Left lung (tissue), 4 donors: ENCODE measurements at regions not wholly inside any gene's neighbourhood (a gene's known extent, or its start where the extent isn't known, plus 50 kb on each side); places are given as distances from the start of the nearest gene placed in this dataset.

Source experiments
- ATAC-seq: fragments of 200-7000 bp; cut with Tn5 transposase; one replicate; pipeline ENCODE4 v1.9.1; 2020; ENCODE audit warnings: moderate library complexity
- DNase-seq, 4 donors: peaks; one replicate each; pipeline ENCODE4 v3.0.0-alpha.2; 2013 to 2020
- H3K27ac ChIP-seq, 2 donors: fragments of 200-600 bp; sonication (generic) in 1 of 2; one replicate each; pipeline versions ENCODE4 v1.5.0 to v1.8.0; 2020 to 2021
- H3K27me3 ChIP-seq, 2 donors: fragments of 200-600 bp; sonication (generic) in 1 of 2; one replicate each; pipeline versions ENCODE4 v1.5.0 to v1.8.0; 2020 to 2021
- H3K36me3 ChIP-seq, 2 donors: fragments of 200-600 bp; sonication (generic) in 1 of 2; one replicate each; pipeline versions ENCODE4 v1.5.0 to v1.8.0; 2020 to 2021
- H3K4me1 ChIP-seq, 2 donors: fragments of 200-600 bp; one replicate each; pipeline ENCODE4 v1.8.0; 2021
- H3K4me3 ChIP-seq, 2 donors: fragments of 200-600 bp; sonication (generic) in 1 of 2; one replicate each; pipeline versions ENCODE4 v1.5.0 to v1.8.0; 2020 to 2021; ENCODE audit warnings: mild to moderate bottlenecking in 1 of 2
- H3K9me3 ChIP-seq, 2 donors: fragments of 200-600 bp; sonication (generic) in 1 of 2; one replicate each; pipeline versions ENCODE4 v1.5.0 to v1.8.0; 2020 to 2021
- intact Hi-C, 2 donors: fragments of 100-400 bp; cut with DNase I; formaldehyde crosslinking; loops; one replicate each; pipeline versions ENCODE4 v1.11.2 to v1.14.2; 2022
- TF ChIP-seq, protein P1 (sequence below), 2 donors: fragments of 200-600 bp; sonication (generic) in 1 of 2; IDR thresholded peaks; one replicate each; pipeline versions ENCODE4 v1.5.0 to v1.8.0; 2021; ENCODE audit warnings: antibody characterized with exemption in 2 of 2
- donor health status: DM: no; HTN: yes; CAD: no.
- donor health status: DM: no; HTN: no; CAD: no.

DNA sequence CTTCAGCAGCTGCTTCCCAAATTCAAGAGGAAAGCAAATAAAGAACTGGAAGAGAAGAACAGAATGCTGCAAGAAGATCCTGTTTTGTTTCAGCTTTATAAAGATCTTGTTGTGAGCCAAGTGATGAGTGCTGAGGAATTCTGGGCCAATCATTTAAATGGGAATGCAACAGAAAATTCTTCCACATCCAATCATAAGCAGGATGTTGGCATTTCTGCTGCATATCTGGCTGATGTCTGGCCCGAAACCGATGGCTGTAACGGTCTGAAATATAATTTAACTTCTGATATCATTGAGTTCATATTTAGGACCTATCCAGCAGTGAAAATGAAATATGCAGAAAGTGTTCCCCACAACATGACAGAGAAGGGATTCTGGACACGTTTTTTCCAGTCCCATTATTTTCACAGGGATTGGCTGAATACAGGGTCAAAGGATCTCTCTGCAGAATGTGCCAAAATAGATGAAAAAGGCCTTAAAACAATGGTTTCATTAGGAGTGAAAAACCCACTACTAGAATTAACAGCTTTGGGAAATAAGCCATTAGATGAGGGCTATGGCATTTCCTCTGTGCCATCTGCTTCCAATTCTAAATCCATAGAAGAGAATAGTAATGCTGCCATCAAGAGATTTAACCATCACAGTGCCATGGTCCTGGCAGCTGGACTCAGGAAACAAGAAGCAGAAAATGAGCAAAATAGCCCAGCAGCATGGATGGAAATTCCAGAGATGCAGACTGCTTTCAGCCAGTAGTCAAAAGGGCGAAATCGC, 175.6 kb downstream of the MC4R start:
- TF ChIP-seq, protein P1, sequence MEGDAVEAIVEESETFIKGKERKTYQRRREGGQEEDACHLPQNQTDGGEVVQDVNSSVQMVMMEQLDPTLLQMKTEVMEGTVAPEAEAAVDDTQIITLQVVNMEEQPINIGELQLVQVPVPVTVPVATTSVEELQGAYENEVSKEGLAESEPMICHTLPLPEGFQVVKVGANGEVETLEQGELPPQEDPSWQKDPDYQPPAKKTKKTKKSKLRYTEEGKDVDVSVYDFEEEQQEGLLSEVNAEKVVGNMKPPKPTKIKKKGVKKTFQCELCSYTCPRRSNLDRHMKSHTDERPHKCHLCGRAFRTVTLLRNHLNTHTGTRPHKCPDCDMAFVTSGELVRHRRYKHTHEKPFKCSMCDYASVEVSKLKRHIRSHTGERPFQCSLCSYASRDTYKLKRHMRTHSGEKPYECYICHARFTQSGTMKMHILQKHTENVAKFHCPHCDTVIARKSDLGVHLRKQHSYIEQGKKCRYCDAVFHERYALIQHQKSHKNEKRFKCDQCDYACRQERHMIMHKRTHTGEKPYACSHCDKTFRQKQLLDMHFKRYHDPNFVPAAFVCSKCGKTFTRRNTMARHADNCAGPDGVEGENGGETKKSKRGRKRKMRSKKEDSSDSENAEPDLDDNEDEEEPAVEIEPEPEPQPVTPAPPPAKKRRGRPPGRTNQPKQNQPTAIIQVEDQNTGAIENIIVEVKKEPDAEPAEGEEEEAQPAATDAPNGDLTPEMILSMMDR (IDR thresholded peaks at IDR 0.05) = no peak
- ATAC-seq = no peak
- no peaks in the 10 kb centered on the region for H3K4me1 ChIP-seq
- intact Hi-C loops = no loop called here
- no peaks in the 10 kb centered on the region for H3K27me3 ChIP-seq
- no peak overlapping the region for H3K4me3 ChIP-seq
- no peaks in the 10 kb centered on the region for H3K9me3 ChIP-seq
- no peak for DNase-seq
- no peak overlapping the region for H3K27ac ChIP-seq
- H3K36me3 ChIP-seq = no peaks in the 10 kb centered on the region

DNA sequence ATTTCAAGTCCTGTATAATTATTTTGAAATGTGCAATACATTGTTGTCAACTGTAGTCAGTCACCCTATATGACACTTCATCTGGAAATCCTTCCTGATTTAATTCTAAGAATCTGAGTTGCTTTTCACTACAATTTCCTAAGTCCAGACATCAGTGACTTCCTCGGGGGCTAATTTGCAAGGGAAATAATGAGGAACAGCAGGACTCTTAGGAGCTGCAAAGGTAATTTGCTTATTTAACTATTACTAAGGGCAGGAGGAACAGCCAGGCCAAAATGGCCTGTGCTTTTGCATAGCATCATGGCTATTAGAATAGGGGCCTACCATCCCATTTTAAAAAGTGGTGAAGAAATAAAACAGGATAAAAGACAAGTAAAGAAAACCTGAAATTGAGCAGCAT, 178.8 kb downstream of the MC4R start:
- no peaks in the 10 kb centered on the region for H3K27me3 ChIP-seq
- H3K4me3 ChIP-seq = no peak overlapping the region
- H3K36me3 ChIP-seq = no peaks in the 10 kb centered on the region
- no peak overlapping the region for H3K27ac ChIP-seq
- no peak for DNase-seq
- TF ChIP-seq, protein P1 (IDR thresholded peaks at IDR 0.05) = no peak
- no peak for ATAC-seq
- no peaks in the 10 kb centered on the region for H3K4me1 ChIP-seq
- H3K9me3 ChIP-seq = no peaks in the 10 kb centered on the region
- intact Hi-C loops = no loop called here

DNA sequence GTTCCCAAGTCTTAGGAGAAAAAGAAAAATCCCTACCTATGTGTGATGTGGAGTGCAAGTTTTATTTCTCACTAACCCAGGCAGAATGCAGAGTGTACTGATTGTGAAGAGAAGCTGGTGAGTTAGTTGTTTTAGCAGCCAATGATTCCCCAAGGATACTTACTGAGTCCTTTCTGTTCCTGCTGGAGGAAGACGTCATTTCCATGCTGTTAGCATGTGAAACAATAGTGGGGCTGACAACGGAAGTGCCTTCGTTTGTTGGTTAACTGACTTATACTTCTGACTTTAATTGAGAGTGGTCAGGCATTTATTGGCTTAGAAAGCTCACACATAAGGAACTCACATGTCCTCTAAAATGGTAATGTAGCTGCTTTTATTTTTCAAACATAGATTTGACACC, 180.6 kb downstream of the MC4R start:
- no peaks in the 10 kb centered on the region for H3K4me1 ChIP-seq

DNA sequence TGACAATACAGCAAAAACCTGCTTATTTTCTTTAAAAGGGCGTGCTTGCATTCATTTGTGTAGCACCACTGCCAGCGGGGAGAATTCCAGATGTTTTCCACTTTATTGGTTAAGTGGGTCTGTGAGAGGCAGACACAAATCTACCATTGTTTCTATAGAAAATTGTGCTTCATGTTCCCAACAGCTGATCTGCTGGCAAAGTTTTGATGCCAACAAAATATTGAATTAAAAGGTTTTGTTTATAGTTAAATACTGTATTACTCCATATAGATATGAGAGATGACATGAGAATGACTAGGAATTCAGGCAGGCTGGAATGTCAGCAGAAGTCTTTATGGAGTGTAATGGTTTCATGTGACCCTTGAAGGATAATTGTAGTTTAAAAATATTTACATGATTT, 182.7 kb downstream of the MC4R start:
- H3K4me1 ChIP-seq = no peaks in the 10 kb centered on the region
- H3K4me3 ChIP-seq = no peak overlapping the region
- DNase-seq (peak in 2 of 4 donors; percentile 58 to 64), ATAC-seq (no peak)
- TF ChIP-seq, protein P1 (IDR thresholded peaks at IDR 0.05) = no peak
- H3K9me3 ChIP-seq = no peaks in the 10 kb centered on the region
- no peaks in the 10 kb centered on the region for H3K36me3 ChIP-seq
- H3K27ac ChIP-seq = no peak overlapping the region
- no peaks in the 10 kb centered on the region for H3K27me3 ChIP-seq
- intact Hi-C loops = no loop called here

More for the DNA sequence above, 180.6 kb downstream of the MC4R start:
- Histone ChIP-seq H3K27ac (no peak overlapping the region), H3K27me3 (no peaks in the 10 kb centered on the region), H3K9me3 (no peaks in the 10 kb centered on the region), H3K36me3 (no peaks in the 10 kb centered on the region), H3K4me3 (no peak overlapping the region)
- DNase-seq (no peak), ATAC-seq (no peak)
- TF ChIP-seq, protein P1 (IDR thresholded peaks at IDR 0.05) = no peak
- intact Hi-C loops = no loop called here

DNA sequence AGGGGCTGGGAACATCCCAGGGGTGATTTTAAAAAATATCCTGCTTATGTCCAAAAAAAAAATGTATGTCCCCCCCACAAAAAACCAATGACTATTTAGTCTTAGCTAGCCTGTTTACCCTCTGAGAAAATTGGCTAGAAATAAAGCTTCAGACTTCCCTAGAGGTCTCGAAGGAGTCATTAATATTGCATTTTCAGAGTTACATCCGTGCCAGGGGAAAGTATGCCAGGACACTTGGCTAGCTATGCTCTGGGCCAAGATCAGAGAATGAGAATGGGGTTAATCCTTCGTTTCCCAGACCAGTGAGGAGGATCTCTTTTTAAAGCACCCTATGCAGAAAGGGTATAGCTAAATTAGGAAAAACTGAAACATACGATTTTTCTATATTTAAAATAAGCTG, 183.6 kb downstream of the MC4R start:
- no peak overlapping the region for H3K4me3 ChIP-seq
- no peaks in the 10 kb centered on the region for H3K36me3 ChIP-seq
- no peaks in the 10 kb centered on the region for H3K4me1 ChIP-seq
- H3K27ac ChIP-seq = no peak overlapping the region
- TF ChIP-seq, protein P1 (IDR thresholded peaks at IDR 0.05) = no peak
- DNase-seq = no peak
- intact Hi-C loops = no loop called here
- no peak for ATAC-seq
- no peaks in the 10 kb centered on the region for H3K9me3 ChIP-seq
- H3K27me3 ChIP-seq = no peaks in the 10 kb centered on the region
